ENCODE measurements at regions not wholly inside any gene's neighbourhood (a gene's known extent, or its start where the extent isn't known, plus 50 kb on each side); places are given as distances from the start of the nearest gene placed in this dataset.

DNA sequence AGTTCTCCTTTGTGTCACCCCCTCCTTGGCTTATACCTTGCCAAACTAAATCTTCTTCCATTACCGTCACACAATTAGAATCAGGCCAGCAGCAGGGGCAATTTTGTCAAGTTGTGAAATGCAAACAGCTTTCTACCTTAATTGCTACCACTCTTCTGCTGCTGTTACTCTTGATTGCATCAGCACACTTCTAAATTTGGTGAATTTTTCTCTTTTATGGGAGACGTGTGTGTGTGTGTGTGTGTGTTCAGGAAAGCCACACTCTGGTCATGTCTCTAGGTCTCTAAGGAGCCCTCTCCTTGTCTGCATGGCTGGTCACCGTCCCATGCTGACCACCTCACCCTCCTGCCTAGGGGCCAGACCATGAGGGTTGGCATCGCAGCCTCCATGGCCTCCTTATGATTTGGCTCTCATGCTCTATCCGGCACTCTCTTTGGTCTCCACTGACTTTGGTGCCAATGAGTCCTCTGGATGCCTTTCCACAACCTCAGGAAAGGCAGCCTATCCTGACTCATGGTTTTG, 87.7 kb downstream of the GATA6 start:
- no peak overlapping the region for H3K4me3 ChIP-seq (ENCODE audit: low read depth, low read length)
- TF ChIP-seq, protein P1, sequence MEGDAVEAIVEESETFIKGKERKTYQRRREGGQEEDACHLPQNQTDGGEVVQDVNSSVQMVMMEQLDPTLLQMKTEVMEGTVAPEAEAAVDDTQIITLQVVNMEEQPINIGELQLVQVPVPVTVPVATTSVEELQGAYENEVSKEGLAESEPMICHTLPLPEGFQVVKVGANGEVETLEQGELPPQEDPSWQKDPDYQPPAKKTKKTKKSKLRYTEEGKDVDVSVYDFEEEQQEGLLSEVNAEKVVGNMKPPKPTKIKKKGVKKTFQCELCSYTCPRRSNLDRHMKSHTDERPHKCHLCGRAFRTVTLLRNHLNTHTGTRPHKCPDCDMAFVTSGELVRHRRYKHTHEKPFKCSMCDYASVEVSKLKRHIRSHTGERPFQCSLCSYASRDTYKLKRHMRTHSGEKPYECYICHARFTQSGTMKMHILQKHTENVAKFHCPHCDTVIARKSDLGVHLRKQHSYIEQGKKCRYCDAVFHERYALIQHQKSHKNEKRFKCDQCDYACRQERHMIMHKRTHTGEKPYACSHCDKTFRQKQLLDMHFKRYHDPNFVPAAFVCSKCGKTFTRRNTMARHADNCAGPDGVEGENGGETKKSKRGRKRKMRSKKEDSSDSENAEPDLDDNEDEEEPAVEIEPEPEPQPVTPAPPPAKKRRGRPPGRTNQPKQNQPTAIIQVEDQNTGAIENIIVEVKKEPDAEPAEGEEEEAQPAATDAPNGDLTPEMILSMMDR (IDR thresholded peaks at IDR 0.05; ENCODE audit: low read depth, low read length) = no peak

DNA sequence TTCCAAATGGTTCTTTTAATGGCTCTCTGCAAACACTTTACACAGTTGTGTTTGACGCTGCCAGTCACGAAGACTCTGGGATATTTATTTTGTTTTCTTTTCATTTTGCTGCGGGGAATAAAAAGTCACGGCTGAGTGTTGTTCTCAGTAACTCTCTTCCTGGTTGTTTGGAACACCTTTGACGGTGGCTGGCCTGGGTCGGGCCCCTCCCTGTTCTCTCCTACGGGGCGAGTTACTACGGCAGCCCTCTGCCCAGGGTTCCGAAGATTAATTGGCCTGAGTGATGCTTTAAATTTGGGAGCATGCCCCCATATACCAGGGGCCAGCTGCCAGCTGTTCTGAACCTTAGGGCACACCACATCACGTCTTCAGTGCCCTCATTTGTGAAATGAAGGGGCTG, 84.7 kb downstream of the GATA6 start:
- TF ChIP-seq, protein P1 (IDR thresholded peaks at IDR 0.05; ENCODE audit: low read depth, low read length) = no peak

GRCh38 chr18:22253676-22254075, 84.3 kb downstream of the GATA6 start:
- TF ChIP-seq, protein P1 (IDR thresholded peaks at IDR 0.05; ENCODE audit: low read depth, low read length) = no peak
- H3K4me3 ChIP-seq (ENCODE audit: low read depth, low read length) = no peak overlapping the region

More for the DNA sequence above, 84.7 kb downstream of the GATA6 start:
- no peak overlapping the region for H3K4me3 ChIP-seq (ENCODE audit: low read depth, low read length)

DNA sequence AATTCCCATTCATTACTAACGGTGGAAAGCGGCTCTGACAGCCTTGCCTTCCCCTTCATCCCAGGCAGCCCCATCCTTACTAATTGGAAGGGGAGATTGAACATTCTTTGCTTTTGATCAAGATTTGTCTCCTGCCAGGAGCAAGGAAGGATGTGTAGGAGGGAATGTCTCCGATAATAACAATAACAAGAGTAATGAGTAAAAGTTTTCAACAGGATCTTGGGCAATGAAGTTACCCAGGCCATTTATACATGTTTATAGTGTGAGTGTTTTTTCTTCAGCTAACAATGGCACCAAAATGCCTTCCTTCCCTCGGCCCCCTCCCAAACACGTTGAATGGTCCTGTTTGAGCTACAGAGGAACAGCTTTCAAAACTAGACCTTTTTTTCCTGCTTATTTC, 83.8 kb downstream of the GATA6 start:
- H3K4me3 ChIP-seq (ENCODE audit: low read depth, low read length) = no peak overlapping the region
- TF ChIP-seq, protein P1 (IDR thresholded peaks at IDR 0.05; ENCODE audit: low read depth, low read length) = no peak
